ENCODE measurements at regions not wholly inside any gene's neighbourhood (a gene's known extent, or its start where the extent isn't known, plus 50 kb on each side); places are given as distances from the start of the nearest gene placed in this dataset.

DNA sequence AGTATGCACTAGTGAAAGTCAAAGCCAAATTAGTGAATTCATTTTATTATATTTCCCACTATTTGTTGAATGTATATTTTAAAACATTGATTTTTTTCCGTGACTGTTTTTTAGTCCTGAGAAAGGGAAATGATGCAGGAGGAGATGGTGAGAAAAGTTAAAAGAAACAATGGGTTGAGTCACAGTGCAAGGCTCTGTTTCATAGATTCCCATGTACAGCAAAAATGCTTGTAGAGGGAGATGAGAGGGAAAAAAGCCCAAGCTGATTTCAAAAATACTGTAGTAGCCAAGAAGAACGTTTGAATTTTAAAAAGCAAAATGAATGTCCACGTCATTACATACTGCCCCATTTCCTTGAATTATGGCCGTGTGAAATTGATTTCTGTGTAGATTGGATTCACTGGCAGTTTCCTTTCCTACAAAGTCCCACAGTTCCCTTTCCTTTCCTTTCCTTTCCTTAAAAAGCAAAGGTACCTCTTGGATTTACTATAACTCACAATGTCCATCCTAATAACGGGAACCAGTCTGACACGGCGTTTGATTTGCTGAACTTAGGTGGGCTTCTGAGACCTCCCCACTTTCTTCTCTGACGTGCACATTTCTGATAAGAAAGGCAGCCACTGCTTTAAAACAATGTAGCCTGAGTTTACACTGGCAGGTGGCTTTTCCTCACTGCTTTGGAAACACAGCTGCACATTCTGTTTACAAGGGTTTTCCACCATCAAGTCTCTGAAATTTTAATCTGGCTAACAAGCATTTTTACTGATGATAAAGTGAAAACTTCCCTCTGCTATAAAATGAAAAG, 63.7 kb downstream of the SPCS3 start:
- Histone ChIP-seq H3K4me3 (replicated peaks in 1 of 2; ENCODE audit: low read depth in 1 of 2, low read length in 2 of 2) (no peak overlapping the region), H2AFZ (ENCODE audit: low read depth, low read length, poor library complexity, severe bottlenecking) (no peak overlapping the region), H3K27ac (ENCODE audit: low read depth, low read length) (no peak overlapping the region), H3K9ac (ENCODE audit: low read length) (no peak overlapping the region), H3K4me1 (ENCODE audit: control insufficient read depth in 1 of 2, insufficient read depth in 2 of 2, low read length in 2 of 2) (no peaks in the 10 kb centered on the region), H4K20me1 (ENCODE audit: insufficient read depth) (no peaks in the 10 kb centered on the region), H3K9me2 (ENCODE audit: insufficient read depth) (no peaks in the 10 kb centered on the region), H3K4me2 (ENCODE audit: low read length) (no peak overlapping the region), H3K27me3 (ENCODE audit: insufficient read depth, low read length) (no peaks in the 10 kb centered on the region), H3K9me3 (ENCODE audit: control insufficient read depth in 1 of 2, insufficient read depth in 1 of 2, low read depth in 1 of 2, low read length in 2 of 2) (no peaks in the 10 kb centered on the region), H3K36me3 (ENCODE audit: control insufficient read depth in 1 of 2, insufficient read depth in 2 of 2, low read length in 2 of 2) (no peaks in the 10 kb centered on the region), H3K79me2 (ENCODE audit: insufficient read depth, low read length) (no peaks in the 10 kb centered on the region)
- DNase-seq (ENCODE audit: low read depth, low spot score) (no peak), ATAC-seq (no peak)
- CTCF ChIA-PET: no interaction called here
- BruUV-seq (replicated peaks): no TSS peak
- POLR2A ChIA-PET: no interaction called here
- intact Hi-C loops (cut with micrococcal nuclease): loop anchor here (10.0 kb wide), 1 partner anchor 1171 kb away; no protein-coding TSS in a partner anchor
- TF ChIP-seq EZH2 (IDR thresholded peaks at IDR 0.05) (no peak), RAD21 (IDR thresholded peaks at IDR 0.05; ENCODE audit: low read depth) (no peak), ELF1 (IDR thresholded peaks at IDR 0.05; ENCODE audit: borderline replicate concordance, low read depth) (no peak), POLR2A (IDR thresholded peaks at IDR 0.05; ENCODE audit: borderline replicate concordance, extremely low read depth, insufficient read depth, insufficient read length) (no peak), EGR1 (IDR thresholded peaks at IDR 0.05; ENCODE audit: low read depth) (no peak), TCF7L2 (IDR thresholded peaks at IDR 0.05; ENCODE audit: borderline replicate concordance, extremely low read depth, insufficient read depth, insufficient read length) (no peak)
- RAD21 ChIA-PET (ENCODE audit: low non-redundant PET in 1 of 2, low total read pairs in 2 of 2, uncharacterized antibody in 2 of 2, unreplicated experiment in 2 of 2): no interaction called here

DNA sequence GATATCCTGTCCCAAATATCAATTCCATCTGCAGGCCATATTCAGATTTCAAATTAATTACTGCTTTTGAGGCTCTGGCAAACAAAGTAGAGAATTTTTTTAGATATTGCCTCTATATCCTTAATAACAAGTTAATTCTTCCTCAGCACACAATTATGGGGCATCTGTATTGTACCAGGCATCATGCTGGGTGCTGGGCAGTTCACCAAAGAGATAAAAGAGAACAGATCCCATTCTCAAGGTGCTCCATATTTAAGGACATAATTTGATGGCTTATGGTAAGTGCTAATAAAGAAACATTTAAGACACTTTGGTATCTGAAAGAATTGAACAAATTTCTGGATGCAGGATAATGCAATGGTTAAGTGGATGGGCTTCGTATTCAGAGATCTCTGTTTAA, 65.8 kb downstream of the SPCS3 start:
- ATAC-seq (no peak), DNase-seq (ENCODE audit: low read depth, low spot score) (no peak)
- Histone ChIP-seq H3K79me2 (ENCODE audit: insufficient read depth, low read length) (no peaks in the 10 kb centered on the region), H2AFZ (ENCODE audit: low read depth, low read length, poor library complexity, severe bottlenecking) (no peak overlapping the region), H3K4me3 (replicated peaks in 1 of 2; ENCODE audit: low read depth in 1 of 2, low read length in 2 of 2) (no peak overlapping the region), H3K27ac (ENCODE audit: low read depth, low read length) (no peak overlapping the region), H3K9me2 (ENCODE audit: insufficient read depth) (no peaks in the 10 kb centered on the region), H3K36me3 (ENCODE audit: control insufficient read depth in 1 of 2, insufficient read depth in 2 of 2, low read length in 2 of 2) (no peaks in the 10 kb centered on the region), H3K9ac (ENCODE audit: low read length) (no peak overlapping the region), H4K20me1 (ENCODE audit: insufficient read depth) (no peaks in the 10 kb centered on the region), H3K4me1 (ENCODE audit: control insufficient read depth in 1 of 2, insufficient read depth in 2 of 2, low read length in 2 of 2) (no peaks in the 10 kb centered on the region), H3K27me3 (ENCODE audit: insufficient read depth, low read length) (no peaks in the 10 kb centered on the region), H3K4me2 (ENCODE audit: low read length) (no peak overlapping the region), H3K9me3 (ENCODE audit: control insufficient read depth in 1 of 2, insufficient read depth in 1 of 2, low read depth in 1 of 2, low read length in 2 of 2) (no peaks in the 10 kb centered on the region)
- BruUV-seq (replicated peaks): no TSS peak
- ChIA-PET CTCF (no interaction called here), RAD21 (ENCODE audit: low non-redundant PET in 1 of 2, low total read pairs in 2 of 2, uncharacterized antibody in 2 of 2, unreplicated experiment in 2 of 2) (no interaction called here), POLR2A (no interaction called here)
- intact Hi-C loops (cut with micrococcal nuclease): loop anchor here (10.0 kb wide), 1 partner anchor 1169 kb away; no protein-coding TSS in a partner anchor
- TF ChIP-seq, protein P1, sequence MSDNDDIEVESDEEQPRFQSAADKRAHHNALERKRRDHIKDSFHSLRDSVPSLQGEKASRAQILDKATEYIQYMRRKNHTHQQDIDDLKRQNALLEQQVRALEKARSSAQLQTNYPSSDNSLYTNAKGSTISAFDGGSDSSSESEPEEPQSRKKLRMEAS (IDR thresholded peaks at IDR 0.05): no peak
- TF ChIP-seq SIN3A (IDR thresholded peaks at IDR 0.05; ENCODE audit: low read depth) (no peak), CEBPB (IDR thresholded peaks at IDR 0.05; ENCODE audit: low read depth) (no peak), EGR1 (IDR thresholded peaks at IDR 0.05; ENCODE audit: low read depth) (no peak), ELF1 (IDR thresholded peaks at IDR 0.05; ENCODE audit: borderline replicate concordance, low read depth) (no peak), CBX3 (IDR thresholded peaks at IDR 0.05; ENCODE audit: low read depth) (no peak), ZFX (IDR thresholded peaks at IDR 0.05) (no peak), RAD21 (IDR thresholded peaks at IDR 0.05; ENCODE audit: low read depth) (no peak)
- TF ChIP-seq, protein P2, sequence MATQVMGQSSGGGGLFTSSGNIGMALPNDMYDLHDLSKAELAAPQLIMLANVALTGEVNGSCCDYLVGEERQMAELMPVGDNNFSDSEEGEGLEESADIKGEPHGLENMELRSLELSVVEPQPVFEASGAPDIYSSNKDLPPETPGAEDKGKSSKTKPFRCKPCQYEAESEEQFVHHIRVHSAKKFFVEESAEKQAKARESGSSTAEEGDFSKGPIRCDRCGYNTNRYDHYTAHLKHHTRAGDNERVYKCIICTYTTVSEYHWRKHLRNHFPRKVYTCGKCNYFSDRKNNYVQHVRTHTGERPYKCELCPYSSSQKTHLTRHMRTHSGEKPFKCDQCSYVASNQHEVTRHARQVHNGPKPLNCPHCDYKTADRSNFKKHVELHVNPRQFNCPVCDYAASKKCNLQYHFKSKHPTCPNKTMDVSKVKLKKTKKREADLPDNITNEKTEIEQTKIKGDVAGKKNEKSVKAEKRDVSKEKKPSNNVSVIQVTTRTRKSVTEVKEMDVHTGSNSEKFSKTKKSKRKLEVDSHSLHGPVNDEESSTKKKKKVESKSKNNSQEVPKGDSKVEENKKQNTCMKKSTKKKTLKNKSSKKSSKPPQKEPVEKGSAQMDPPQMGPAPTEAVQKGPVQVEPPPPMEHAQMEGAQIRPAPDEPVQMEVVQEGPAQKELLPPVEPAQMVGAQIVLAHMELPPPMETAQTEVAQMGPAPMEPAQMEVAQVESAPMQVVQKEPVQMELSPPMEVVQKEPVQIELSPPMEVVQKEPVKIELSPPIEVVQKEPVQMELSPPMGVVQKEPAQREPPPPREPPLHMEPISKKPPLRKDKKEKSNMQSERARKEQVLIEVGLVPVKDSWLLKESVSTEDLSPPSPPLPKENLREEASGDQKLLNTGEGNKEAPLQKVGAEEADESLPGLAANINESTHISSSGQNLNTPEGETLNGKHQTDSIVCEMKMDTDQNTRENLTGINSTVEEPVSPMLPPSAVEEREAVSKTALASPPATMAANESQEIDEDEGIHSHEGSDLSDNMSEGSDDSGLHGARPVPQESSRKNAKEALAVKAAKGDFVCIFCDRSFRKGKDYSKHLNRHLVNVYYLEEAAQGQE (IDR thresholded peaks at IDR 0.05; ENCODE audit: low read depth): no peak
